OCI-LY7 (cell line): ENCODE measurements at regions not wholly inside any gene's neighbourhood (a gene's known extent, or its start where the extent isn't known, plus 50 kb on each side); places are given as distances from the start of the nearest gene placed in this dataset.
A peak's percentile ranks its signal among the peaks of the same experiment; 100 is the strongest.

Source experiments
- BruUV-seq: library from RNA; stranded (reverse); fragments of 400-500 nt; replicated peaks from 2 replicates; lab custom pipeline; 2021; lab: Mats Ljungman, UMichigan
- CTCF ChIA-PET: fragments of 300-600 bp; sonication (Branson Sonifier 250); formaldehyde crosslinking; loops from one replicate; lab custom pipeline; 2022; ENCODE audit warnings: antibody characterized with exemption; ENCODE audit not compliant: unreplicated experiment; lab: Charles Lee
- POLR2A ChIA-PET: fragments of 300-600 bp; sonication (Branson Sonifier 250); formaldehyde crosslinking; loops from one replicate; lab custom pipeline; 2022; ENCODE audit warnings: antibody characterized with exemption; lab: Charles Lee
- DNase-seq: peaks from one replicate; pipeline ENCODE4 v3.0.0-alpha.2; 2015; ENCODE audit warnings: low spot score
- H2AFZ ChIP-seq: fragments of 200-600 bp; sonication (generic), shearing (Covaris generic); 2 replicates; pipeline ENCODE4 v1.6.1; 2014; ENCODE audit warnings: mild to moderate bottlenecking, antibody characterized with exemption, low read length, moderate library complexity
- H3K27ac ChIP-seq: fragments of 200-600 bp; sonication (generic); 2 replicates; pipeline ENCODE4 v1.5.1; 2014; ENCODE audit warnings: mixed run types, low read depth, mild to moderate bottlenecking, moderate library complexity, low read length, inconsistent platforms; ENCODE audit not compliant: poor library complexity, severe bottlenecking
- H3K36me3 ChIP-seq: fragments of 200-600 bp; sonication (generic); 2 replicates; pipeline ENCODE4 v1.6.1; 2014; ENCODE audit warnings: mild to moderate bottlenecking, antibody characterized with exemption, low read length, moderate library complexity, mixed read lengths; ENCODE audit not compliant: insufficient read depth
- H3K4me1 ChIP-seq: fragments of 200-600 bp; sonication (generic); 2 replicates; pipeline ENCODE4 v1.5.1; 2014; ENCODE audit warnings: mild to moderate bottlenecking, low read length; ENCODE audit not compliant: insufficient read depth, poor library complexity, severe bottlenecking
- H3K4me2 ChIP-seq: fragments of 200-600 bp; sonication (generic); 2 replicates; pipeline ENCODE4 v1.6.1; 2014; ENCODE audit warnings: mild to moderate bottlenecking, low read length
- H3K4me3 ChIP-seq: fragments of 200-600 bp; sonication (generic); 2 replicates; pipeline ENCODE4 v1.5.1; 2014; ENCODE audit warnings: mild to moderate bottlenecking, low read depth, low read length; ENCODE audit not compliant: poor library complexity, severe bottlenecking
- H3K79me2 ChIP-seq: fragments of 200-600 bp; sonication (generic); 2 replicates; pipeline ENCODE4 v1.6.1; 2016; ENCODE audit warnings: low read depth, mild to moderate bottlenecking, low read length, moderate library complexity, mixed read lengths; ENCODE audit not compliant: insufficient read depth
- H3K9me2 ChIP-seq: fragments of 200-600 bp; sonication (generic); 2 replicates; pipeline ENCODE4 v1.6.1; 2016; ENCODE audit warnings: mild to moderate bottlenecking, low read length, mixed read lengths; ENCODE audit not compliant: insufficient read depth
- H3K9me3 ChIP-seq: fragments of 200-600 bp; sonication (generic); 2 replicates; pipeline ENCODE4 v1.6.1; 2014; ENCODE audit warnings: mild to moderate bottlenecking, mixed run types, low read length, mixed read lengths
- H4K20me1 ChIP-seq: fragments of 200-600 bp; sonication (generic); 2 replicates; pipeline ENCODE4 v1.6.1; 2014; ENCODE audit warnings: mild to moderate bottlenecking, antibody characterized with exemption, low read length, moderate library complexity, mixed read lengths; ENCODE audit not compliant: insufficient read depth
- CTCF ChIP-seq: fragments of 200-600 bp; sonication (generic); conservative IDR thresholded peaks from 2 replicates; pipeline ENCODE4 v1.5.1; 2014; ENCODE audit warnings: mild to moderate bottlenecking, antibody characterized with exemption, low read length, moderate library complexity, mixed read lengths
- EZH2phosphoT487 ChIP-seq: fragments of 200-600 bp; sonication (generic); IDR thresholded peaks from 2 replicates; pipeline ENCODE4 v1.6.1; 2018; ENCODE audit warnings: low read depth, borderline replicate concordance, mild to moderate bottlenecking, mixed run types, antibody characterized with exemption, low read length, moderate library complexity, mixed read lengths
- intact Hi-C: fragments of 100-400 bp; cut with micrococcal nuclease; formaldehyde crosslinking; loops from one replicate; pipeline ENCODE4 v1.10.0; 2022; ENCODE audit not compliant: unreplicated experiment

GRCh38 chr15:92714077-92714476, 58.5 kb upstream of the FAM174B start:
- no peaks in the 10 kb centered on the region for H3K9me2 ChIP-seq
- CTCF ChIA-PET: no interaction called here
- TF ChIP-seq CTCF (no peak), EZH2phosphoT487 (no peak)
- no peak overlapping the region for H3K27ac ChIP-seq
- no peak overlapping the region for H3K4me2 ChIP-seq
- no TSS peak for BruUV-seq
- H3K9me3 ChIP-seq: no peaks in the 10 kb centered on the region
- H2AFZ ChIP-seq: no peak overlapping the region
- intact Hi-C loops: no loop called here
- H3K36me3 ChIP-seq: no peaks in the 10 kb centered on the region
- H3K79me2 ChIP-seq: no peaks in the 10 kb centered on the region
- no peaks in the 10 kb centered on the region for H3K4me1 ChIP-seq
- no peaks in the 10 kb centered on the region for H4K20me1 ChIP-seq
- H3K4me3 ChIP-seq: no peak overlapping the region
- DNase-seq: no peak
- POLR2A ChIA-PET: no interaction called here

GRCh38 chr15:92714477-92715401, 59.2 kb upstream of the FAM174B start:
- Histone ChIP-seq H3K36me3 (no peaks in the 10 kb centered on the region), H2AFZ (no peak overlapping the region), H3K4me1 (no peaks in the 10 kb centered on the region), H3K27ac (no peak overlapping the region), H4K20me1 (no peaks in the 10 kb centered on the region), H3K4me3 (no peak overlapping the region), H3K9me2 (no peaks in the 10 kb centered on the region), H3K79me2 (no peaks in the 10 kb centered on the region), H3K9me3 (no peaks in the 10 kb centered on the region), H3K4me2 (no peak overlapping the region)
- ChIA-PET POLR2A (no interaction called here), CTCF (no interaction called here)
- peak; percentile 54 for DNase-seq
- intact Hi-C loops: loop anchor here (5.0 kb wide), 1 partner anchor 617 kb away; no protein-coding TSS in a partner anchor
- BruUV-seq: no TSS peak
- TF ChIP-seq EZH2phosphoT487 (no peak), CTCF (peak; percentile 90)

- no TSS peak for BruUV-seq
- intact Hi-C loops: loop anchor here (5.0 kb wide), 1 partner anchor 618 kb away; no protein-coding TSS in a partner anchor
- no peaks in the 10 kb centered on the region for H3K9me2 ChIP-seq
- ChIA-PET POLR2A (no interaction called here), CTCF (no interaction called here)
- no peaks in the 10 kb centered on the region for H4K20me1 ChIP-seq
- TF ChIP-seq EZH2phosphoT487 (no peak), CTCF (no peak)
- no peak overlapping the region for H3K4me2 ChIP-seq
- no peak for DNase-seq
- no peaks in the 10 kb centered on the region for H3K79me2 ChIP-seq
- H3K4me1 ChIP-seq: no peaks in the 10 kb centered on the region
- H3K4me3 ChIP-seq: no peak overlapping the region
- no peak overlapping the region for H3K27ac ChIP-seq
- H3K36me3 ChIP-seq: no peaks in the 10 kb centered on the region
- H2AFZ ChIP-seq: no peak overlapping the region
- no peaks in the 10 kb centered on the region for H3K9me3 ChIP-seq
Observed at GRCh38 chr15:92715758-92716157, 60.2 kb upstream of the FAM174B start.
